ENCODE measurements at regions not wholly inside any gene's neighbourhood (a gene's known extent, or its start where the extent isn't known, plus 50 kb on each side); places are given as distances from the start of the nearest gene placed in this dataset.

GRCh38 chr1:195328681-195329080 lies 1279.6 kb downstream of the KCNT2 start:
- TF ChIP-seq, protein P1, sequence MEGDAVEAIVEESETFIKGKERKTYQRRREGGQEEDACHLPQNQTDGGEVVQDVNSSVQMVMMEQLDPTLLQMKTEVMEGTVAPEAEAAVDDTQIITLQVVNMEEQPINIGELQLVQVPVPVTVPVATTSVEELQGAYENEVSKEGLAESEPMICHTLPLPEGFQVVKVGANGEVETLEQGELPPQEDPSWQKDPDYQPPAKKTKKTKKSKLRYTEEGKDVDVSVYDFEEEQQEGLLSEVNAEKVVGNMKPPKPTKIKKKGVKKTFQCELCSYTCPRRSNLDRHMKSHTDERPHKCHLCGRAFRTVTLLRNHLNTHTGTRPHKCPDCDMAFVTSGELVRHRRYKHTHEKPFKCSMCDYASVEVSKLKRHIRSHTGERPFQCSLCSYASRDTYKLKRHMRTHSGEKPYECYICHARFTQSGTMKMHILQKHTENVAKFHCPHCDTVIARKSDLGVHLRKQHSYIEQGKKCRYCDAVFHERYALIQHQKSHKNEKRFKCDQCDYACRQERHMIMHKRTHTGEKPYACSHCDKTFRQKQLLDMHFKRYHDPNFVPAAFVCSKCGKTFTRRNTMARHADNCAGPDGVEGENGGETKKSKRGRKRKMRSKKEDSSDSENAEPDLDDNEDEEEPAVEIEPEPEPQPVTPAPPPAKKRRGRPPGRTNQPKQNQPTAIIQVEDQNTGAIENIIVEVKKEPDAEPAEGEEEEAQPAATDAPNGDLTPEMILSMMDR (IDR thresholded peaks at IDR 0.05; ENCODE audit: borderline replicate concordance, insufficient read depth, low read depth, low read length), result no peak
- H3K4me3 ChIP-seq (ENCODE audit: low read depth, low read length), result no peak overlapping the region

GRCh38 chr1:195328102-195328501 lies 1280.1 kb downstream of the KCNT2 start:
- TF ChIP-seq, protein P1 (IDR thresholded peaks at IDR 0.05; ENCODE audit: borderline replicate concordance, insufficient read depth, low read depth, low read length), result no peak
- H3K4me3 ChIP-seq (ENCODE audit: low read depth, low read length), result no peak overlapping the region

DNA sequence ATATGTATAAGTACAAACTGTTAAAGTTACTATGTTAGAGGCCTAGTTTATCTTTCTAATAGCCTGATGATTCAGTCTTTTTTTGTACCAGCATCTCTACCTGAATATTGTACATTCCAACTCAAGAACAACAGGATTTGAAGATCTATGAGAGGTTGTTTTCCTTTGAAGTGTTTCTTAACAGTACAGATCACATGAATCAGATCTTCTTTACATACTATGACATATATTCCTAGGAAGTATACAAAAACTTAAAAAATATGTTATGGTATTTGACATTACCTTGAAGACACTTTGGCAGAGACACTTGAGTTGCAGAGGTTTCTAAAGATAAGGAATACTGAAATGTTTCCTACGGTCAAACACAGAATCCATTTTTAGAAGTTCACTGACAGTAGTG lies 1280.9 kb downstream of the KCNT2 start:
- H3K4me3 ChIP-seq (ENCODE audit: low read depth, low read length), result no peak overlapping the region
- TF ChIP-seq, protein P1 (IDR thresholded peaks at IDR 0.05; ENCODE audit: borderline replicate concordance, insufficient read depth, low read depth, low read length), result no peak

GRCh38 chr1:195326325-195326724 lies 1281.9 kb downstream of the KCNT2 start:
- TF ChIP-seq, protein P1 (IDR thresholded peaks at IDR 0.05; ENCODE audit: borderline replicate concordance, insufficient read depth, low read depth, low read length), result no peak
- H3K4me3 ChIP-seq (ENCODE audit: low read depth, low read length), result no peak overlapping the region

DNA sequence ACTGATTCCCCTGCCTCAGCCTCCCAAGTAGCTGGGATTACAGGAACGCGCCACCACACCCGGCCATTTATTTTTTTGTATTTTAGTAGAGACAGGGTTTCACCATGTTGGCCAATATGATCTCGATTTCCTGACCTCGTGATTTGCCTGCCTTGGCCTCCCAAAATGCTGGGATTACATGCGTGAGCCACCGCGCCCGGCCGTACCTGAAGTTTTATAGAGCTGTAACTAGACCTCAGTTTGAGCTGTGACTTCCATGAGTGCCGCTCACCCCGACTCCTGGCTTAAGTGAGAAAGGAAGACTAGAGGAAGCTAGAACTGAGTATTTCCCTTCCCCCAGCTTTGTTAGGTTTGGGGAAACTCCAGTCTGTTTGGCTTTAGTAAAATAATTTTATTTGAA lies 1283.1 kb downstream of the KCNT2 start:
- no peak overlapping the region for H3K4me3 ChIP-seq (ENCODE audit: low read depth, low read length)
- TF ChIP-seq, protein P1 (IDR thresholded peaks at IDR 0.05; ENCODE audit: borderline replicate concordance, insufficient read depth, low read depth, low read length), result no peak

- TF ChIP-seq, protein P1 (IDR thresholded peaks at IDR 0.05; ENCODE audit: borderline replicate concordance, insufficient read depth, low read depth, low read length), result no peak
- H3K4me3 ChIP-seq (ENCODE audit: low read depth, low read length), result no peak overlapping the region
Measured at GRCh38 chr1:195306281-195306680, 1302.0 kb downstream of the KCNT2 start.

GRCh38 chr1:195294911-195295310 lies 1313.3 kb downstream of the KCNT2 start:
- TF ChIP-seq, protein P1 (IDR thresholded peaks at IDR 0.05; ENCODE audit: borderline replicate concordance, insufficient read depth, low read depth, low read length), result no peak

More at GRCh38 chr1:195294911-195295310, 1313.3 kb downstream of the KCNT2 start:
- H3K4me3 ChIP-seq (ENCODE audit: low read depth, low read length), result no peak overlapping the region

All from GM12875 (cell line).